SHP77 (cell line): ENCODE measurements at regions not wholly inside any gene's neighbourhood (a gene's known extent, or its start where the extent isn't known, plus 50 kb on each side); places are given as distances from the start of the nearest gene placed in this dataset.
"Not testable (repeated sequence)": the region's sequence is repeated elsewhere in the genome, so short reads cannot be mapped to it uniquely, and the experiment has no call there.

Source experiments
- DNase-seq, 2 experiments: peaks; one replicate each; lab custom pipeline; 2025; lab: John Stamatoyannopoulos, UW

- no peak for DNase-seq
These were observed 64.0 kb downstream of the CCNG2 start for GRCh38 chr4:77220828-77221613.

GRCh38 chr4:77225022-77225421 lies 68.0 kb downstream of the CCNG2 start:
- DNase-seq = no peak

- DNase-seq = no peak
These were observed 70.1 kb downstream of the CCNG2 start for GRCh38 chr4:77226939-77227705.

- DNase-seq = no peak
These were observed 72.4 kb downstream of the CCNG2 start for GRCh38 chr4:77229433-77229832.

GRCh38 chr4:77232653-77233052 lies 75.6 kb downstream of the CCNG2 start:
- DNase-seq = no peak

GRCh38 chr4:77235289-77235854 lies 78.4 kb downstream of the CCNG2 start:
- no peak for DNase-seq

- DNase-seq = no peak
These were observed 79.8 kb downstream of the CCNG2 start for GRCh38 chr4:77236806-77237205.

- DNase-seq = peak; percentile 35 to 47
These were observed 83.6 kb downstream of the CCNG2 start for GRCh38 chr4:77240469-77241066.

- no peak for DNase-seq
These were observed 91.8 kb downstream of the CCNG2 start for GRCh38 chr4:77248805-77249204.

GRCh38 chr4:77251751-77252150 lies 94.7 kb downstream of the CCNG2 start:
- no peak for DNase-seq

GRCh38 chr4:77263247-77263646 lies 106.2 kb downstream of the CCNG2 start:
- DNase-seq = no peak

- not testable (repeated sequence) for DNase-seq
These were observed 107.0 kb downstream of the CCNG2 start for GRCh38 chr4:77263976-77264375.

- no peak for DNase-seq
These were observed 107.8 kb downstream of the CCNG2 start for GRCh38 chr4:77264826-77265225.

GRCh38 chr4:77268108-77268507 lies 111.1 kb downstream of the CCNG2 start:
- DNase-seq = no peak

GRCh38 chr4:77269505-77269904 lies 112.5 kb downstream of the CCNG2 start:
- DNase-seq = no peak

GRCh38 chr4:77273412-77273811 lies 116.4 kb downstream of the CCNG2 start:
- no peak for DNase-seq

- DNase-seq = not testable (repeated sequence)
These were observed 122.1 kb downstream of the CCNG2 start for GRCh38 chr4:77279114-77279513.

GRCh38 chr4:77282305-77282704 lies 125.3 kb downstream of the CCNG2 start:
- no peak for DNase-seq

- no peak for DNase-seq
These were observed 127.0 kb downstream of the CCNG2 start for GRCh38 chr4:77284036-77284435.

- DNase-seq = no peak
These were observed 129.9 kb downstream of the CCNG2 start for GRCh38 chr4:77286906-77287305.

GRCh38 chr4:77293426-77293825 lies 136.4 kb downstream of the CCNG2 start:
- DNase-seq = no peak

- not testable (repeated sequence) for DNase-seq
These were observed 144.0 kb downstream of the CCNG2 start for GRCh38 chr4:77300996-77301395.

GRCh38 chr4:77305766-77306165 lies 148.8 kb downstream of the CCNG2 start:
- DNase-seq = no peak
